GM18907 (cell line): ENCODE measurements at regions not wholly inside any gene's neighbourhood (a gene's known extent, or its start where the extent isn't known, plus 50 kb on each side); places are given as distances from the start of the nearest gene placed in this dataset.

Source experiments
- ATAC-seq: cut with Tn5 transposase; IDR thresholded peaks from one replicate; pipeline ENCODE4 v1.9.1; 2021; ENCODE audit warnings: mild to moderate bottlenecking, moderate library complexity; ENCODE audit not compliant: unreplicated experiment

DNA sequence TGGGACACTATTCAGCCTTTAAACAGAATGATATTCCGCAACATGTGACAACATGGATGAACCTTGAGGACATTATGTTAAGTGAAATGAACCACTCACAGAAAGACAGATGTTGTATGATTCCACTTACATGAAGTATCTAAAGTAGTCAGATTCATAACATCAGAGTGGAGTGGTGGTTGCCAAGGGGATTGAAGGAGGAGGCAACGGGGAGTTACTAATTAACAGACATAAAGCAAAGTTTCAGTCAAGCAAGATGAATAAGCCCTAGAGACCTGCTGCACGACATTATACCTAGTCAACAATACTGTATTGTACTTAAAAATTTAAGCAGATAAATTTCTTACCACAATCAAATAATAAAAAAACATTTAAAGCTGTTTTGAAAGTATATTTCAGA, 105.0 kb upstream of the NR0B1 start:
- ATAC-seq: peak; percentile 98

DNA sequence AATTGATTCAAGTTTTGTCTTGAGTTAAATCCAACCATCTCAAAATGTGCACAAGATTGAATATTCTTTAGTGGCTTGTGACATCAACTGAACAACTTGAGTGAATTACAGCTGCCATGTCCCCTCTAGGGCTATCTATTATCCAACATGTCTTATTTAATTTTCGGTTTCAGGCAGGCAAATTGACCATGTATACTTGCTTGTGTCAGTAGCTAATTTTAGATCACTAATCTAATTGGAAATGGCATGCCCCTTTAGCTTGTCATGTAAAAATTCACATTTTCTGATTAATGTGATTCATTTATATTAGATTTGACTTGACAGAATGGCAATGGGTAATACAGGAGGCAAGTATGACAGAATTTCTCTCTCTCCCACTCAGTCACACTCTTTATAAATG, 93.2 kb upstream of the NR0B1 start:
- no peak for ATAC-seq

DNA sequence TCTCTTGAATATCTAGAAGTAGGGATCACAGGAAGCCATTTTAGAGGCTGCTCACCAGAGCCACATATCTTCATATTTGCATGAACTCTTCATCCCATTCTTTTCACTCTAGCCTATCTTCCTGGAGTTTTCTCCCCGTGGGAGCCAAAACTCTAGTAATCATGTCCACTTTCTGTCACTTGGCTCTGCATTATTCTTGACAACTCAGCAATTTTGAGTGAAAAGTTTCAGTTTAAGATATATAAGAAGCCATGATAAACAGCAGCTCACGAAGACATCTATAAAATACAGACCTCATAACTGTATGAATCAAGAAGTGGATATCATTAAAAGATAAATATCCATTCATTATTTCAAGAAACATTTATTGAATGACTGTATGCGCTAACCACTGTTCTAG, 79.1 kb upstream of the NR0B1 start:
- ATAC-seq: no peak

DNA sequence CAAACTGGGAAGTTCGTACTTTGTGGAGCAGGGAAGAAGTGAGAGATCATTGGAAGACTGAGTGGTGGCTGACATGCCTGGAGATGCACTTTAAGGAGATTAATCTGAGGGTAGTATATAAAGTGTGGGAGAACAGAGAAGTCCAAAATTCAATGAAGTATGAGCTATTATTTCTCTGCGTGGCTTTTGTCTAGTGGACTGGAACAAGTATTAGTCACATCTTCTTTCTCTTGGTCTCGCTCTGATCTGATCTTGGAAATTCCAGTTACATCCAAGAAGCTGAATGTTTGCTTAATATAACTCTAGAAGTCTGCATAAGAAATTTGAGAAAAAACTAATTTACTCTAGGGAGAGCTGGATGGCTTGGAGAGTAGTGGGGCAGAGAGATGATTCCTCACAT, 64.8 kb upstream of the NR0B1 start:
- no peak for ATAC-seq

DNA sequence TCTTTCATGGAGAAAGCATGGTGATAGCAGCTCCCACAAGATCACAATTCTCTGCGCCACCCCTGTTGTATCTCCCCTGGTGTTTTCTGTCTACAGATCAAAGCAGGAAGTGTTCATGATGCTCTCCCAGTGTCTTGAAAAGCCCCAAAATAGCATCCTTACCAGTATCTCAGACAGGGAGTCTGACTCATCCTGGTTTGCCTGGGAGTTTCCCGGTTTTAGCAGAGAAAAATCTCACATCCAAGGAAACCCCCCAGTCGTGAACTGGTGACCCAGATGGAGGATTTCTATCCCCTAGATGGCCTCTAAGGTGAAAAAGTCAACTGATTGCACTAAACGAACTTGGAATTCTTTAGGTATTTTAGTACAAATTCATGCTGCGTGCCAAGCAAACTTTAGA, 64.3 kb upstream of the NR0B1 start:
- no peak for ATAC-seq

DNA sequence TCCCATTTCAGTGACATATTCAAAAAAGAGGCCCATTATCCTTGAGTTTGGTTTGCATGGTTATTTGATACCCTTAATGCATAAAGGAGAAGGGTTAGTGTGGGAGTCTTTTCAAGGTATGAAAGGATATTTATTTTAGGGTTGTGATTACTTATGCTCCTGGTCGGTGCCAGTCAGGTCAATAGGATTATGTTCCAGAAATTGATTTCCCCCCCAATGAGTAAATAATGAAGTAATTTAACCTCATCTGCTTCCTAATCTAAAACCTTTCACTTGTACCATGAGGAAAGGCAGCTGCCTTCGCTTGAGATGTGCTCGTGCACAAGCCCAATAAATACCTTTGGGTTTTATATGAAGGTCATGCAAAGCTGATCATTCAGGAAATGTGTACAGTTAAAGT, 55.0 kb upstream of the NR0B1 start:
- ATAC-seq: no peak
